HG03159 (cell line): ENCODE measurements at regions not wholly inside any gene's neighbourhood (a gene's known extent, or its start where the extent isn't known, plus 50 kb on each side); places are given as distances from the start of the nearest gene placed in this dataset.
"Not testable (repeated sequence)": the region's sequence is repeated elsewhere in the genome, so short reads cannot be mapped to it uniquely, and the experiment has no call there.

Experiments used
- ATAC-seq: cut with Tn5 transposase; IDR thresholded peaks from one replicate; pipeline ENCODE4 v1.9.1; 2021; ENCODE audit warnings: mild to moderate bottlenecking, moderate library complexity; ENCODE audit not compliant: unreplicated experiment

GRCh38 chr2:147615726-147616125 lies 229.1 kb upstream of the ACVR2A start:
- no peak for ATAC-seq

- ATAC-seq: no peak
Observed at GRCh38 chr2:147614979-147615470, 229.8 kb upstream of the ACVR2A start.

GRCh38 chr2:147614471-147614870 lies 230.4 kb upstream of the ACVR2A start:
- no peak for ATAC-seq

- ATAC-seq: no peak
Observed at GRCh38 chr2:147610496-147611040, 234.3 kb upstream of the ACVR2A start.

- ATAC-seq: no peak
Observed at GRCh38 chr2:147609301-147609700, 235.5 kb upstream of the ACVR2A start.

GRCh38 chr2:147607379-147607778 lies 237.4 kb upstream of the ACVR2A start:
- no peak for ATAC-seq

- ATAC-seq: no peak
Observed at GRCh38 chr2:147603876-147604275, 241.0 kb upstream of the ACVR2A start.

GRCh38 chr2:147603447-147603846 lies 241.4 kb upstream of the ACVR2A start:
- ATAC-seq: no peak

- no peak for ATAC-seq
Observed at GRCh38 chr2:147600646-147601045, 244.2 kb upstream of the ACVR2A start.

GRCh38 chr2:147600223-147600622 lies 244.6 kb upstream of the ACVR2A start:
- no peak for ATAC-seq

- ATAC-seq: no peak
Observed at GRCh38 chr2:147595200-147595599, 249.6 kb upstream of the ACVR2A start.

GRCh38 chr2:147594038-147594437 lies 250.8 kb upstream of the ACVR2A start:
- ATAC-seq: no peak

- not testable (repeated sequence) for ATAC-seq
Observed at GRCh38 chr2:147592784-147593183, 252.0 kb upstream of the ACVR2A start.

GRCh38 chr2:147589127-147589526 lies 255.7 kb upstream of the ACVR2A start:
- no peak for ATAC-seq

GRCh38 chr2:147588191-147588590 lies 256.6 kb upstream of the ACVR2A start:
- ATAC-seq: no peak

- no peak for ATAC-seq
Observed at GRCh38 chr2:147578529-147578928, 266.3 kb upstream of the ACVR2A start.

- no peak for ATAC-seq
Observed at GRCh38 chr2:147577998-147578380, 266.8 kb upstream of the ACVR2A start.

GRCh38 chr2:147577323-147577997 lies 267.4 kb upstream of the ACVR2A start:
- ATAC-seq: no peak

- ATAC-seq: no peak
Observed at GRCh38 chr2:147575106-147575505, 269.7 kb upstream of the ACVR2A start.

GRCh38 chr2:147572622-147573021 lies 272.2 kb upstream of the ACVR2A start:
- no peak for ATAC-seq

- ATAC-seq: no peak
Observed at GRCh38 chr2:147569426-147569825, 275.4 kb upstream of the ACVR2A start.

GRCh38 chr2:147568109-147568508 lies 276.7 kb upstream of the ACVR2A start:
- ATAC-seq: no peak

- ATAC-seq: no peak
Observed at GRCh38 chr2:147567136-147567535, 277.7 kb upstream of the ACVR2A start.
